SU-DHL-6 (cell line): ENCODE measurements at regions not wholly inside any gene's neighbourhood (a gene's known extent, or its start where the extent isn't known, plus 50 kb on each side); places are given as distances from the start of the nearest gene placed in this dataset.
"Not testable (repeated sequence)": the region's sequence is repeated elsewhere in the genome, so short reads cannot be mapped to it uniquely, and the experiment has no call there.

Experiments
- EZH2phosphoT487 ChIP-seq: fragments of 200-600 bp; sonication (generic), shearing (Covaris generic); conservative IDR thresholded peaks from 2 replicates; pipeline ENCODE4 v1.6.1; 2018; ENCODE audit warnings: mild to moderate bottlenecking, antibody characterized with exemption, low read length, moderate library complexity, mixed read lengths
- TF ChIP-seq, protein P1 (sequence below): fragments of 200-600 bp; sonication (generic); IDR thresholded peaks from one replicate; pipeline ENCODE4 v1.5.1; 2017; ENCODE audit warnings: antibody characterized with exemption, mild to moderate bottlenecking, low read length, moderate library complexity; ENCODE audit not compliant: insufficient read depth, poor library complexity, severe bottlenecking

DNA sequence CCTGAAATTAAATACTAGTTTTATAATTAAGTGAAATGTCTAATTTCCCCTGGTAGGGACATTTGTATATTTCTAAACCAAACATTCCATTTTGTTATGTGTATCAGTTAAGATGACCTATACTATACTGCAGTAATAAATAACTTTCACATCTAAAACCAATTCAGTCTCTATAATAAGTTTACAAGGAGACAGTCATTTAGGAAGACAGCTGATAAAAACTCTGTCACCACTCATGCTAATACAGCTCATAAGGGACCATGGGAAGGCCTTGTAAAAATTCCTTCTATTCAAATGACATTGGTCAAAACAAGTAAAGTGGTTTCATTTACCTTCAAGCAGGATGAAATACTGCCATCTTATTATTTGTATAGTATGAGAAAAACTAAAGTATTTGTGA is 128.4 kb upstream of the C1QTNF3 start:
- not testable (repeated sequence) for TF ChIP-seq EZH2phosphoT487
- TF ChIP-seq, protein P1, sequence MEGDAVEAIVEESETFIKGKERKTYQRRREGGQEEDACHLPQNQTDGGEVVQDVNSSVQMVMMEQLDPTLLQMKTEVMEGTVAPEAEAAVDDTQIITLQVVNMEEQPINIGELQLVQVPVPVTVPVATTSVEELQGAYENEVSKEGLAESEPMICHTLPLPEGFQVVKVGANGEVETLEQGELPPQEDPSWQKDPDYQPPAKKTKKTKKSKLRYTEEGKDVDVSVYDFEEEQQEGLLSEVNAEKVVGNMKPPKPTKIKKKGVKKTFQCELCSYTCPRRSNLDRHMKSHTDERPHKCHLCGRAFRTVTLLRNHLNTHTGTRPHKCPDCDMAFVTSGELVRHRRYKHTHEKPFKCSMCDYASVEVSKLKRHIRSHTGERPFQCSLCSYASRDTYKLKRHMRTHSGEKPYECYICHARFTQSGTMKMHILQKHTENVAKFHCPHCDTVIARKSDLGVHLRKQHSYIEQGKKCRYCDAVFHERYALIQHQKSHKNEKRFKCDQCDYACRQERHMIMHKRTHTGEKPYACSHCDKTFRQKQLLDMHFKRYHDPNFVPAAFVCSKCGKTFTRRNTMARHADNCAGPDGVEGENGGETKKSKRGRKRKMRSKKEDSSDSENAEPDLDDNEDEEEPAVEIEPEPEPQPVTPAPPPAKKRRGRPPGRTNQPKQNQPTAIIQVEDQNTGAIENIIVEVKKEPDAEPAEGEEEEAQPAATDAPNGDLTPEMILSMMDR: not testable (repeated sequence)
